HepG2 (cell line): ENCODE measurements at regions not wholly inside any gene's neighbourhood (a gene's known extent, or its start where the extent isn't known, plus 50 kb on each side); places are given as distances from the start of the nearest gene placed in this dataset.

Experiments used
- ATAC-seq: fragments of 200-7000 bp; cut with Tn5 transposase; 3 replicates; pipeline ENCODE4 v1.9.1; 2020; ENCODE audit warnings: mild to moderate bottlenecking, moderate library complexity
- BruUV-seq: library from RNA; stranded (reverse); fragments of 400-500 nt; replicated peaks from 2 replicates; lab custom pipeline; 2021; lab: Mats Ljungman, UMichigan
- CTCF ChIA-PET: fragments of 300-600 bp; formaldehyde crosslinking; extraction: SDS; loops from one replicate; lab custom pipeline; 2021; ENCODE audit warnings: low total read pairs, inconsistent platforms, low intra/inter-chr PET ratio; lab: Yijun Ruan, JAX
- POLR2A ChIA-PET: fragments of 350-600 bp; sonication (Branson Sonifier 250); formaldehyde crosslinking; loops from one replicate; lab custom pipeline; 2020; ENCODE audit warnings: antibody characterized with exemption, inconsistent platforms; lab: Yijun Ruan, JAX
- DNase-seq: peaks from one replicate; pipeline ENCODE4 v3.0.0-alpha.2; 2015; ENCODE audit warnings: low spot score
- FAIRE-seq: peaks from 3 replicates; lab custom pipeline; 2011; peaks lifted over from hg19 to GRCh38; lab: Jason Lieb, UNC
- H2AFZ ChIP-seq: one replicate; pipeline ENCODE4 v1.6.1; 2011; ENCODE audit warnings: low read length, inconsistent platforms
- H3K27ac ChIP-seq: fragments of 300-600 bp; 3 replicates; pipeline ENCODE4 v1.8.0; 2011; ENCODE audit warnings: mixed run types, mild to moderate bottlenecking, mixed read lengths, low read length, inconsistent platforms; ENCODE audit not compliant: insufficient read depth; ENCODE audit errors: extremely low read length
- H3K27me3 ChIP-seq, 2 experiments: fragments of 200-600 bp in 1 of 2; 2 replicates in 1 of 2; 3 replicates in 1 of 2; pipeline versions ENCODE4 v1.6.0 to v1.8.0; 2011; ENCODE audit warnings: low read length in 2 of 2, mild to moderate bottlenecking in 2 of 2, moderate library complexity in 2 of 2, inconsistent platforms in 1 of 2; ENCODE audit not compliant: insufficient read depth in 2 of 2, control insufficient read depth in 1 of 2
- H3K36me3 ChIP-seq, 2 experiments: fragments of 200-600 bp in 1 of 2; replicated peaks in 1 of 2; 2 replicates in 1 of 2; 3 replicates in 1 of 2; pipeline versions ENCODE4 v1.5.1 to v1.8.0; 2011; ENCODE audit warnings: low read length in 2 of 2, inconsistent platforms in 1 of 2; ENCODE audit not compliant: insufficient read depth in 2 of 2, control insufficient read depth in 1 of 2
- H3K4me1 ChIP-seq: 2 replicates; pipeline ENCODE4 v1.5.1; 2012; ENCODE audit warnings: low read length, inconsistent platforms; ENCODE audit not compliant: insufficient read depth
- H3K4me2 ChIP-seq: 2 replicates; pipeline ENCODE4 v1.6.0; 2011; ENCODE audit warnings: low read depth, low read length, inconsistent platforms
- H3K4me3 ChIP-seq, 3 experiments: fragments of 200-600 bp in 1 of 3; sonication (generic), shearing (Covaris generic) in 1 of 3; replicated peaks in 1 of 3; 2 replicates each; pipeline ENCODE4 v1.5.1; 2011 to 2016; ENCODE audit warnings: low read length in 3 of 3, inconsistent platforms in 2 of 3, low read depth in 2 of 3, mild to moderate bottlenecking in 2 of 3, control low read depth in 1 of 3, mixed read lengths in 1 of 3; ENCODE audit not compliant: insufficient read depth in 1 of 3
- H3K79me2 ChIP-seq: one replicate; pipeline ENCODE4 v1.6.1; 2011; ENCODE audit warnings: low read length, inconsistent platforms; ENCODE audit not compliant: insufficient read depth
- H3K9ac ChIP-seq: 2 replicates; pipeline ENCODE4 v1.6.0; 2011; ENCODE audit warnings: mild to moderate bottlenecking, low read depth, low read length, inconsistent platforms; ENCODE audit not compliant: insufficient read depth
- H3K9me3 ChIP-seq: 2 replicates; pipeline ENCODE4 v1.5.1; 2012; ENCODE audit warnings: mild to moderate bottlenecking, low read length
- H4K20me1 ChIP-seq: 2 replicates; pipeline ENCODE4 v1.6.0; 2011; ENCODE audit warnings: inconsistent platforms, mild to moderate bottlenecking, low read length, moderate library complexity; ENCODE audit not compliant: insufficient read depth
- E2F1 ChIP-seq: sonication (generic); formaldehyde crosslinking; IDR thresholded peaks from 2 replicates; pipeline ENCODE4 v1.5.0; 2020; ENCODE audit warnings: missing genetic modification reagents
- GMEB1 ChIP-seq: sonication (generic); formaldehyde crosslinking; IDR thresholded peaks from 2 replicates; pipeline ENCODE4 v1.5.1; 2020; ENCODE audit warnings: missing genetic modification reagents, mild to moderate bottlenecking, borderline replicate concordance
- ZFP36 ChIP-seq: fragments of 150-350 bp; IDR thresholded peaks from 2 replicates; pipeline ENCODE4 v1.6.1; 2018; ENCODE audit warnings: borderline replicate concordance, low read length, low read depth; ENCODE audit not compliant: partially characterized antibody
- ZNF512B ChIP-seq: sonication (generic); formaldehyde crosslinking; IDR thresholded peaks from 2 replicates; pipeline ENCODE4 v1.5.1; 2020; ENCODE audit warnings: missing genetic modification reagents, mild to moderate bottlenecking, borderline replicate concordance
- WGBS: methylation state at CpG from one replicate; pipeline ENCODE4 v1.1.6; 2017; ENCODE audit warnings: low lambda C conversion rate; 5-methylcytosine and 5-hydroxymethylcytosine counted together
- in situ Hi-C: cut with HindIII; loops from 2 replicates; pipeline ENCODE4 v1.10.0; 2017; ENCODE audit warnings: low pct_unique_long_range_greater_than_20kb; ENCODE audit not compliant: extremely low pct_ligation_motif_present
- intact Hi-C: fragments of 100-400 bp; cut with micrococcal nuclease; formaldehyde crosslinking; loops from one replicate; pipeline ENCODE4 v1.10.0; 2022; ENCODE audit not compliant: unreplicated experiment

- Histone ChIP-seq H3K4me1 (no peaks in the 10 kb centered on the region), H3K27me3 (no peaks in the 10 kb centered on the region), H3K36me3 (peaks cover 0 to 1% of the 10 kb centered on the region in 2 experiments; a peak in 1 of 5 replicates), H3K9ac (no peak overlapping the region), H3K4me3 (no peak overlapping the region), H3K27ac (no peak overlapping the region), H2AFZ (no peak overlapping the region), H3K4me2 (no peak overlapping the region), H3K79me2 (no peaks in the 10 kb centered on the region), H3K9me3 (no peaks in the 10 kb centered on the region), H4K20me1 (no peaks in the 10 kb centered on the region)
- ATAC-seq = no peak
- in situ Hi-C loops (loop anchor here (25.0 kb wide), 1 partner anchor 1029 kb away; no protein-coding TSS in a partner anchor), intact Hi-C loops (no loop called here)
- ChIA-PET POLR2A (no interaction called here), CTCF (no interaction called here)
- no TSS peak for BruUV-seq
- DNase-seq = no peak
- FAIRE-seq = no peak
- TF ChIP-seq ZNF512B (CRISPR knock-in tag) (no peak), E2F1 (CRISPR knock-in tag) (no peak), ZFP36 (no peak), GMEB1 (no peak)
- 38% methylated on average over 1 of the region's 1 CpG for WGBS
These were observed 143.1 kb downstream of the ELAPOR2 start for GRCh38 chr7:86916277-86916825.
